Sigmoid colon (tissue), 4 donors: ENCODE measurements at regions not wholly inside any gene's neighbourhood (a gene's known extent, or its start where the extent isn't known, plus 50 kb on each side); places are given as distances from the start of the nearest gene placed in this dataset.

Experiments used
- CTCF ChIP-seq, 4 experiments: fragments of 450-650 bp in 3 of 4; fragments of 200-600 bp in 1 of 4; IDR thresholded peaks; one replicate each; pipeline ENCODE4 v1.5.1; 2016 to 2019; ENCODE audit warnings: antibody characterized with exemption in 4 of 4, mild to moderate bottlenecking in 3 of 4, moderate library complexity in 2 of 4
- POLR2A ChIP-seq, 2 donors: fragments of 450-650 bp; IDR thresholded peaks; one replicate each; pipeline ENCODE4 v1.6.1; 2016; ENCODE audit warnings: antibody characterized with exemption in 2 of 2, mild to moderate bottlenecking in 2 of 2, moderate library complexity in 2 of 2
- POLR2AphosphoS5 ChIP-seq, 4 donors: sonication (generic); formaldehyde crosslinking; IDR thresholded peaks; one replicate each; pipeline ENCODE4 v1.6.1; 2017; ENCODE audit warnings: antibody characterized with exemption in 4 of 4

- TF ChIP-seq CTCF (IDR thresholded peaks at IDR 0.05) (no peak), POLR2A (IDR thresholded peaks at IDR 0.05) (no peak), POLR2AphosphoS5 (IDR thresholded peaks at IDR 0.05) (no peak)
Observed at GRCh38 chr11:133738624-133739023, 106.7 kb downstream of the SPATA19 start.
